T-helper 1 cell treated with Interleukin-12 subunit alpha and Interleukin-12 subunit beta and Interleukin-4 antibody, amounts not matched to agents 30 ng/mL and 1 ng/mL, for 36 hours (primary cell): ENCODE measurements at regions not wholly inside any gene's neighbourhood (a gene's known extent, or its start where the extent isn't known, plus 50 kb on each side); places are given as distances from the start of the nearest gene placed in this dataset.

Experiments
- intact Hi-C: fragments of 100-400 bp; cut with micrococcal nuclease; formaldehyde crosslinking; loops from one replicate; pipeline ENCODE4 v1.15.1; 2024

GRCh38 chr7:13414661-13415107 is 574.8 kb downstream of the ETV1 start:
- intact Hi-C loops: no loop called here

- intact Hi-C loops: no loop called here
Observed at GRCh38 chr7:13416071-13416470, 573.4 kb downstream of the ETV1 start.

- intact Hi-C loops: no loop called here
Observed at GRCh38 chr7:13416544-13416943, 572.9 kb downstream of the ETV1 start.

- intact Hi-C loops: no loop called here
Observed at GRCh38 chr7:13420726-13421125, 568.7 kb downstream of the ETV1 start.

GRCh38 chr7:13421776-13422175 is 567.7 kb downstream of the ETV1 start:
- intact Hi-C loops: no loop called here

GRCh38 chr7:13433946-13434345 is 555.5 kb downstream of the ETV1 start:
- intact Hi-C loops: no loop called here

- intact Hi-C loops: no loop called here
Observed at GRCh38 chr7:13442226-13442625, 547.2 kb downstream of the ETV1 start.

- intact Hi-C loops: no loop called here
Observed at GRCh38 chr7:13447637-13448036, 541.8 kb downstream of the ETV1 start.

- intact Hi-C loops: no loop called here
Observed at GRCh38 chr7:13448243-13448642, 541.2 kb downstream of the ETV1 start.

GRCh38 chr7:13449460-13449859 is 540.0 kb downstream of the ETV1 start:
- intact Hi-C loops: no loop called here

GRCh38 chr7:13454916-13455592 is 534.4 kb downstream of the ETV1 start:
- intact Hi-C loops: no loop called here

- intact Hi-C loops: no loop called here
Observed at GRCh38 chr7:13457790-13458189, 531.7 kb downstream of the ETV1 start.

- intact Hi-C loops: no loop called here
Observed at GRCh38 chr7:13466874-13467547, 522.5 kb downstream of the ETV1 start.

GRCh38 chr7:13476881-13477444 is 512.5 kb downstream of the ETV1 start:
- intact Hi-C loops: no loop called here

- intact Hi-C loops: no loop called here
Observed at GRCh38 chr7:13489386-13489785, 500.1 kb downstream of the ETV1 start.

- intact Hi-C loops: no loop called here
Observed at GRCh38 chr7:13496976-13497375, 492.5 kb downstream of the ETV1 start.

GRCh38 chr7:13508586-13508985 is 480.9 kb downstream of the ETV1 start:
- intact Hi-C loops: no loop called here

GRCh38 chr7:13518738-13519137 is 470.7 kb downstream of the ETV1 start:
- intact Hi-C loops: no loop called here

- intact Hi-C loops: loop anchor here (2.0 to 10.0 kb wide), 2 partner anchors 935 to 1171 kb away; no protein-coding TSS in a partner anchor
Observed at GRCh38 chr7:13524076-13524475, 465.4 kb downstream of the ETV1 start.

GRCh38 chr7:13532028-13532753 is 457.3 kb downstream of the ETV1 start:
- intact Hi-C loops: no loop called here

- intact Hi-C loops: no loop called here
Observed at GRCh38 chr7:13538669-13539068, 450.8 kb downstream of the ETV1 start.

GRCh38 chr7:13540429-13540828 is 449.0 kb downstream of the ETV1 start:
- intact Hi-C loops: no loop called here
